ENCODE measurements at regions not wholly inside any gene's neighbourhood (a gene's known extent, or its start where the extent isn't known, plus 50 kb on each side); places are given as distances from the start of the nearest gene placed in this dataset.

DNA sequence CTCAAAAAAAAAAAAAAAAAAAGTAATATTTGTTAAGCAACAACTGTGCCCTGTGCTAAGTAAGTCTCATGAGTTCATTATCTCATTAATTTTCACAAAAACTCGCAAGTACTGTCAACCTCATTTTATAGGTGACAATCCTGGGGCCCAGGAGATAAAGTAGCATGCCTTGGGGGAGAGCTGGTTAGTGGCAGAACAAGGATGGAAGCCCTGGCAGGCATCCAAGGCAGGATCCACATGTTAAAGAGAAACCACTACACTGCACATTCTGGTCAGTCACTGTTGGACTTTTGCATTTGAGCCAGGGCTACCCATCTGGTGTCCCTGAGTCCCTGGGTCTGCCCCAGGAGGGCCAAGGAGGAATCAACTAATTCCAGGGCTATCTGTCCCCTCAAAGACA lies 54.6 kb downstream of the ZFP36L2 start:
- FAIRE-seq (no peak), DNase-seq (ENCODE audit: insufficient read length, low spot score) (no peak)

DNA sequence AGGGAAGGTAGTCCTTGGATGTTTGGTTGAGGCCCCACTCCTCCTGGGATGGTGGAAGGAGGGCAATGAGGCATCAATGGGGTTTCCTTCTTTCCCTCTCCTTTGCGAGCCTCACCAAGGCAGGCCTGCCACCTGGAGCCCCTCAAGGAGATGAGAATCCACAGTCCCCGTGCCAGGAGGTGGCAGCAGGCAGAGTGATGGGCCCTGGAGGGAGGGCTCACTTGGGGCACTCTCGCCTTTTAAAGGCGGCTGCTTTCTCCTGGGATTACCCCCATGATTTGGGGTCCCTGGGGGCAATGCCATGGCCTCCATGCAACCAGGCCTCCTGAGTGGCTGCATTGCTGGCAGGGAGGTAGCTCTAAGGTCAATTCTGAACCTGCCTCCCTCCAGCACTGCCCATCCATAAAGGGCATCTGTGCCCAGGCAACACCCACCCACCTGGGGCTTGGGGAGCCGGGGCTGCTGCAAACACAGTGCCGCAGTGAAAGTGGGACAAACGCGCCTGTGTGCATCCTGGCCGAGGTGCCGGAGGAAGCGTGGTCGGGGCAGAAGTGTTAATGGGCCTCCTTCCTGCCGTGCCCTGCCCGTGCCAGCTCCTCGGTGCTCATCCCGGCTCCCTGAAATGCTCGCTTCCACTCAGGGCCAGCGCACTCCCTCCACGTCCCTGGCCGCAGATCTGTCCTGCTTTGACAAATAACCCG lies 55.9 kb downstream of the ZFP36L2 start:
- DNase-seq (ENCODE audit: insufficient read length, low spot score) (no peak), FAIRE-seq (no peak)

DNA sequence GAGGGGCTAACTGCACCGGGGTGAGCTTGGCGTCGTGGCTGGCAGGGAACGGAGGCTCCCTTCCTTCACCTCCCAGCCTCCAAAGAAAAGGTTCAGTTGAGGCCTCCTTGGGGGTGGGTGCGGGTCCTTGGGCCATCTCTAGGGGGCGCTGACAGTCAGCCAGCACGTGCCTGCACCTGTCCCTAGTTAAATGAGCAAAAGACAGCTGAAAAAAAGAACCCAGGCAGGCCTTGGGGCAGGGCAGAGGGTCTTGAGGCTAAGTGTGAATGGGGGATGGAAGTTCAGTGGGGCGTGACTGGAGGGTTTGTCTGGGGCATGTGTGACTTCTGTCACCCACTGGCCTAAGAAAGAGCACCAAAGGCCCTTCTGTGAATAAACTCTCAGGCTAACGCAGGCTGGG lies 56.4 kb downstream of the ZFP36L2 start:
- DNase-seq (ENCODE audit: insufficient read length, low spot score) (no peak), FAIRE-seq (no peak)

- peak; percentile 37 for DNase-seq (ENCODE audit: insufficient read length, low spot score)
- FAIRE-seq, result peak; percentile 57
These were observed 57.1 kb downstream of the ZFP36L2 start for GRCh38 chr2:43169099-43169945.

DNA sequence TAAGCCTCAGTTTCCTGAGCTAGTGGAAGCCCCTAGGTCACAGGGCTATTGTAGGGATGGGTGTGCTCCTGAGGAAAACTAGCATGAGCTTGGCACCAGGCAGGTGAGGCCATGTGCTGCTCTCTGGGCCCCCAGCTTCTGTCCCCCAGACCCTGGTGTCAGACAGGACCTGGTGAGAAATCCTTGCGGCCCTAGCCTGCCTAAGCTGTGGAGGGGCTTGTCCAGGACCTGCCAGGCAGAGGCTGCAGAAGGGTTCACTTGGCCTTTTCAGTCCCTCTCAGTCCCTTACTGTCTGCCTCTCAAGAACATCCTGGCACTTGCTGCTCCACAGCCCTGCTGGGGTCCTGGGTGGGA lies 58.4 kb downstream of the ZFP36L2 start:
- DNase-seq (ENCODE audit: insufficient read length, low spot score) (no peak), FAIRE-seq (no peak)

DNA sequence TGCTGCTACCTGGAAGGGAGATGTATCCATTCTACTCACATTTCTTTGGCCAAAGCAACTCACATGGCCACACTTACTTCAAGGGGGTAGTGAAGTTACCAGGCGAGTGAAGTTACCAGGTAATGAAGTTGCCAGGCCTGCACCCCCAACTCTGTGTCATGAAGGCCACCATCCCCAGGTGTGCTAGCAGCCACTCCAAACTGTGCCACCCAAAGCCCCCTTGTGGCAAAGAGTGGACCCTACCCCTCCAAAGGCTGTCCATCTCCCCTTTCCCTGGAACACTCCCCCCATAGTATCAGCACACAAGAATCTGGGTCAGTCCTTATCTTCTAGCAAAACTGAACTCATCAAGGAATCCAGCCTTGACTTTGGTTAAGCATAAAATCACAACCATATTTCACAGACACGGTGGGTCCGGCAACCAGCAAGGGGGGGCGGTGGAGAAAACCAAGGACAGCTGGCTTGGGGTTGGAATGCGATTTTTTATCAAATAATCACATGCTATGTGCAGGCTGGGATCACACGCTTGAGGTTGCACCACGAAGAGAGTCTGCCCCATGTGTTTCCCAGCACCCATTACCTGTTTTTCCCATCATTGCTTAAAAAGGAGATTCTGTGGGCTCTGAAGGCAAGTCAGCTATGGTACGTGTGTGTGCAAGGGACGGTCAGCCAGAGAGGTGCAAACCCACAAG lies 60.9 kb downstream of the ZFP36L2 start:
- FAIRE-seq (no peak), DNase-seq (ENCODE audit: insufficient read length, low spot score) (no peak)

- FAIRE-seq, result no peak
These were observed 61.7 kb downstream of the ZFP36L2 start for GRCh38 chr2:43164686-43165085.

GRCh38 chr2:43163584-43164270 lies 62.7 kb downstream of the ZFP36L2 start:
- FAIRE-seq, result no peak
- no peak for DNase-seq (ENCODE audit: insufficient read length, low spot score)

More at GRCh38 chr2:43164686-43165085, 61.7 kb downstream of the ZFP36L2 start:
- no peak for DNase-seq (ENCODE audit: insufficient read length, low spot score)

GRCh38 chr2:43162511-43162776 lies 64.0 kb downstream of the ZFP36L2 start:
- DNase-seq (ENCODE audit: insufficient read length, low spot score), result no peak
- no peak for FAIRE-seq

GRCh38 chr2:43161650-43162510 lies 64.5 kb downstream of the ZFP36L2 start:
- FAIRE-seq, result no peak
- DNase-seq (ENCODE audit: insufficient read length, low spot score), result no peak

DNA sequence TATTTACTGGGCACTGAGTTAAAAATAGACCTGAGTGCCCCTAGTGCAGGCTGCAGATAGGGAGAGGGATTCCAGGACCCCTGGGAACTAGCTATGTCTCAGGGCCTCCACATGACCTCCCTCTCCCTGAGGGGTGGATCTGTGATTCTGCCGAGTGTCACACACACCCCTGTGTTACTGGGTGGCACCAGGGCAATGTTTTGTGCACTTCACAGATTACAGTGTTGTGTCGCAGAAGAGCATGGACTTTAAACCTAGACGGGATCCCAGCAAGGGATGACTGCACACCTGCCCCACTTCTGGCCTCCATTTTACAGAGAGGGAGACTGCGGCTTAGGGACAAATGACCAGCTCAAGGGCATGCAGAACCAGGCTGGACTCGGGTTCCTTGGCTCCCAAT lies 65.6 kb downstream of the ZFP36L2 start:
- no peak for DNase-seq (ENCODE audit: insufficient read length, low spot score)

DNA sequence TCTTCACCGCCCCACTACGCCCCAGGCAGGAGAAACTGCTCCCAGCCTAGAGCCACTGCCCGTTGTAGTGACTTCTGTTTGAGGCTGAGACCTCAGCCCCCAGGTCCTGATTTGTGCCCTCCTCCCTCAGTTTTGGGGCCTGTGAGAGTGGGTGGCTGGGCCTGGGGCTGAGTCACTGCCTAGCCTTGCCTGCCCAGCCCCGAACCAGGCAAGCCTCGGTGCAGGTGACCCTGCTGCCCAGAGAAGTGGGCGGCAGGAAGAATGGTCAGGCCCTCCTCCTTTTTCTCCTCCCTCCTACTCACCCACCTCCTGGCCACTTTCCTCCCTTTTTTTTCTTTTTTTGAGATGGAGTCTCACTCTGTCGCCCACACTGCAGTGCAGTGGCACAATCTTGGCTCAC lies 66.6 kb downstream of the ZFP36L2 start:
- FAIRE-seq, result no peak
- DNase-seq (ENCODE audit: insufficient read length, low spot score), result no peak

More for the DNA sequence above, 65.6 kb downstream of the ZFP36L2 start:
- no peak for FAIRE-seq

DNA sequence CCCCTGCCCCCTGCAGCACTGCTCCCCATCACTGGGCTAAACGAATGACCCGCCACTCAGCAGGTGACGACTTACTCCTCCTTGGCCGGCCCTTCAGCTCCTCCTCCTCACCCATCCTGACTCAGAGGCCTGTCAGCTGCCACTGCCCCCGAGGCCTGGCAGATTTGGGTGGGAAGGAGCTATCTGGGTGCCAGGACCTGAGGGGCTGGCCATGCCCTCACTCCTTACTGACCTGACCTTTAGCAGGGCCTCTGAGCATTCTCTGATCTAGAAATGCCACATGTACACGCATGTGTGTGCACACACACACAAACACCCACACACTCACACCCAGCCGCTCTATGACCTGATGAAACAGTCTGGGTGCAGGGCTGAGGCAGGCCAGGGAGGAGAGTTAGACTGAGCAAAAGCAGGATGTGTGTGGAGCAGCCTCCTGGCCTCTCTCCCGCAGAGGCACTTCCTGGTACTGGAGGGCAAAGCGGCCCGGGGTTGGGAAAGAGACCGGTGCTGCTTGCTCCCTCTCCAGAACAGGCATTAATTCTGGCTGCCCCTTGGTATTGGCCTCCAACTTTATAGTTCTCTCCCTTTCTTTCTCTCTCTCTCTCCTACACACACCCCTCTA lies 68.0 kb downstream of the ZFP36L2 start:
- DNase-seq (ENCODE audit: insufficient read length, low spot score) (no peak), FAIRE-seq (no peak)

DNA sequence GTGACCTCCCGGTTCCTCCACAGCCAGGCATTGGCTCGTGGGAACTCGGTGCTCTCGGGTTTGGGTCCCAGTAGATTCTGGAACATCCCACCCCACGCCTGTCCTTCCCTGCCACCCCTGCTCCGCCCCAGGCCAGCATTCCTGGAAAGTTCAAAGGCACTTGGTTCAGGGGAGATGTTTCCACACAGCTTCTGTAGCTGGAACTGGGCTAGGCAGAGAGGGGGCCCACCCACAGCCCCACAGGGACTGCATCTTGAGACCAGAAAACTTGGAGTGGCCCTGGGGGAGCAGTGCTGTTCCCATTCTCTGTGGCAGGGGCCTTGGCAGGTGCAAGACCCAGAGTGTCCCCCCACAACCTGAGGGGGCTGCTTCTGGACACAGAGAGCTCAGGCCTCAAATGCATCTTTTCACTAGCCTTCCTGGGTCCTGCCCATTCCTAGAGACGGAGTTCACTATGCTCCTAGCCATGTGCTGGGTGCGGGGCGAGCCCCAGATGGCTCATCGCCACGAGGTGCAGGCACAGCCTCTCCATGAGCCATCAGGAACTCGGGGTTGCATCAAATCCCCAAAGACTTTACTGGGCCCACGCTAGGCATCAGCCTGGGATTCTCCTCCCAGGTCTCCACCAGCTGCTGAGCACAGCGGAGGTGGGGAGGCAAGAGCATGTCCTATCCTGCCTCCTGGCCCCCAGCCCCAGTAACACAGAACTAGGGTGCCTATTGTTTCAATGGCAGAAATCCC lies 68.7 kb downstream of the ZFP36L2 start:
- FAIRE-seq (no peak), DNase-seq (ENCODE audit: insufficient read length, low spot score) (no peak)

- no peak for DNase-seq (ENCODE audit: insufficient read length, low spot score)
- FAIRE-seq, result no peak
These were observed 70.5 kb downstream of the ZFP36L2 start for GRCh38 chr2:43155851-43156411.

DNA sequence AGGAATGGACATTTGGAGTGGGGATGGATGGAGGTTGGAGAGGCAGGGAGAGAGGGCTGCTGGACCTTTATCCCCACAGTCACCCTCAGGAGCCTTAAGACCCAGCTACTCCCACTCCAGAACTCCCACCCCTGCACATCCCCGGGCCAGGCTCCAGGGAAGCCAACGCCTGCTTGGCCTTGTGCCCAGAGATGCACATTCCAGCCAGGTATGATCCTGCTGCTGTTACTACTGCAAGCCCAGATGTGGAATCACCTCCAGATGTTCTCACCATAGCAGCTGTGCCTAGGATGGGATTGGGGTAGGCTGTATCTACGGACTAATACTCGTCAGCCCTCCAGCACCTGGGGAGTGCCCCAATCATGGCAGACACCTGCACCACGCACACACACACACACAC lies 71.7 kb downstream of the ZFP36L2 start:
- FAIRE-seq, result no peak
- no peak for DNase-seq (ENCODE audit: insufficient read length, low spot score)

DNA sequence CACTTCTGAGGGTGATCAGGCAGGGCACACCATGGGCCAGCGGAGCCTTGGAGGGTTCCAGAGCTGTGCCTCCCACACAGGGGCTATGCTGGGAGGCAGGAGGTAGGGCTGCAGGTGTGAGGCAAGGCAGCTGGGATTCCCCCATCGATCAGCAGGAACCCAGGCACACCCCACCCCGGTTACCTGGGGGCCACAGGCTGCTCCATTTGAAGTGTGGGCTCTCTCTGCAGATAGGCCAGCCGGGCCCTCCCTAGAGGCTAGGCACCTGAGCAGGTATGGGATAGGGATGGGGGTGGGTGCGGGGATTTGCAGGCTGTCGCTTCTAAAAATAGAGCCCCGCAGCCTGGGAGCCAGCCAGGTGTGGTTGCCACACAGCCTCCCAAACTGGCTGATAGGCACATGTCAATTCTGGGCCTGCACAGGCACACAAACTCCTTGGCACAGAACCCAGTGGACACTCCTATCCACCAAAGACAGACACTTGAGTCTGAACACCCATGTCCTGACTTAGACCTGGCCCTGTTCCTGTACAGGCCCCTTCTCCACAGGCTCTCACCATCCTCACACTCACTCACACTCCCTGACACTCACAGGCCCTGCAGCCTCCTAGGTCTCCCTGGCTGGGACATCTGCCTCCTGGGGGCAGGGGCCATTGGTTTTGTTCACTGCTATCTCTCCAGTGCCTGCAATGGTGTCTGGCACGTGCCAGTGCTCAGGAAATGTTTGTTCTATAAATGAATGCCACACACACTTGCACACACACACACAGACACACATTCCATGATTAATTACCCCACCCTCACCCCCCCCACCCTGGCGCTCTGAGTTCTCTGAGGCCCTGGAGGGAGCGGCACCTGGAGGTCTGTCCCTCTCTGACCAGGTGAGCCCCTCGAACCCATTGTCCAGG lies 73.4 kb downstream of the ZFP36L2 start:
- no peak for FAIRE-seq
- no peak for DNase-seq (ENCODE audit: insufficient read length, low spot score)

DNA sequence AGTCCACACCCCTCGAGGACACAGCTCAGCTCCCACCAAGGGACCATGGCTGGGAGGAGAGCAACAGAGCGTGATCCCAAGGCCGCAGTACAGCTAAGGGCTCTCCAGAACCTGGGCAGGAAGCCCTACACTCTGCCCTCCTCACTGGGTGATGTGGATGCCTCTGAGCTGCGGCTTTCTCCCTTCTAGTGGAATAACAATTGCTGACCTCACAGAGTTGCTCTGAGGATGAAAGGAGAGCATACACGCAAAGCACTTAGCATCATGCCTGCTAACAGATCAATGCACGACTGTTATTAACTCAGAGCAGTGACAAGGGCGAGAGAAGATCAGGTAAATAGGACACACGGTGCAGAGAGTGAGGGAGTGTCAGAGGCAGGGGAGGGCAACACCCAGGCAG lies 74.2 kb downstream of the ZFP36L2 start:
- FAIRE-seq (no peak), DNase-seq (ENCODE audit: insufficient read length, low spot score) (no peak)
